ENCODE measurements at regions not wholly inside any gene's neighbourhood (a gene's known extent, or its start where the extent isn't known, plus 50 kb on each side); places are given as distances from the start of the nearest gene placed in this dataset.

GRCh38 chr5:143495821-143496275 is 92.4 kb upstream of the NR3C1 start:
- no peak for DNase-seq (ENCODE audit: insufficient read length, low spot score)
- TF ChIP-seq POLR2A (IDR thresholded peaks at IDR 0.05; ENCODE audit: low read depth, low read length): no peak
- FAIRE-seq: peak; percentile 82

- FAIRE-seq (no peak), DNase-seq (ENCODE audit: insufficient read length, low spot score) (no peak)
- TF ChIP-seq POLR2A (IDR thresholded peaks at IDR 0.05; ENCODE audit: low read depth, low read length): no peak
Observed at GRCh38 chr5:143495110-143495509, 91.6 kb upstream of the NR3C1 start.

DNA sequence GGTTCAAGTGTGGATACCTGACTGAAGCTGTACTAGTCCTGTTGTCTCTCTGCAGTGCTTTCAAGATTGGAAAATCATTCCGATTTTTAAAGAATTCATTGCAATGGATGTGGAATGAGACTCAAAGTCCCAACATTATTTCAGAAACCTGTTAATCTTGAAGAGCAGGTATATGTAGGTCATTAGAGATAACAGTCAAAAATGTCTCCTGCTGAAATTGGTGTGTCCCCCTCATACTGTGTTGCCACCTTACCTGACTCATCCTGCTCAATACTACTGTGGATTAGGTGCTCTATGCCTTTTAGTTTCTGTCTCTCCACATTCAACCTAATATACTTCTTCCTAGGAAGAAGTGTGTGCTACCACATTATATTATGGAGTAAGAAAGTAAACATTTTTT is 91.1 kb upstream of the NR3C1 start:
- DNase-seq (ENCODE audit: insufficient read length, low spot score): no peak
- no peak for TF ChIP-seq POLR2A (IDR thresholded peaks at IDR 0.05; ENCODE audit: low read depth, low read length)
- no peak for FAIRE-seq

GRCh38 chr5:143494162-143494561 is 90.7 kb upstream of the NR3C1 start:
- FAIRE-seq (peak; percentile 86), DNase-seq (ENCODE audit: insufficient read length, low spot score) (peak; percentile 15)
- TF ChIP-seq POLR2A (IDR thresholded peaks at IDR 0.05; ENCODE audit: low read depth, low read length): no peak

DNA sequence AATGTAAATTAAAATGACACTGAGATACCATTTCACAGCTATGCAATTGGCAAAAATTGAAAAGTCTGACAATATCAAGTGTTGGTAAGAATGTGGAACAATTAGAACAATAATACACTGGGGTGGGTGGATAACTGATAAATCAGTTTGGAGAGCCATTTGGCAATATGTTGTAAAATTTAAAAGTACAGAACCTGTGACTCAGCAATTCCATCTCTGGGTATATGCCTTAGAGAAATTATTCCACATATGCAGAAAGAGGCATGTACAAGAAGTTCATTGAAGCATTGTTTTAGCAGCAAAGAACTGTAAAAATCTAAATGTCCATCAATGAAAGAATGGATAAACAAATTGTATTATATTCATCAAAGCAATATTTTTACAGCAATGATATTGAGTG is 89.3 kb upstream of the NR3C1 start:
- DNase-seq (ENCODE audit: insufficient read length, low spot score) (no peak), FAIRE-seq (no peak)
- TF ChIP-seq POLR2A (IDR thresholded peaks at IDR 0.05; ENCODE audit: low read depth, low read length): no peak

- DNase-seq (ENCODE audit: insufficient read length, low spot score) (no peak), FAIRE-seq (no peak)
- TF ChIP-seq POLR2A (IDR thresholded peaks at IDR 0.05; ENCODE audit: low read depth, low read length): no peak
Observed at GRCh38 chr5:143491646-143492045, 88.2 kb upstream of the NR3C1 start.

DNA sequence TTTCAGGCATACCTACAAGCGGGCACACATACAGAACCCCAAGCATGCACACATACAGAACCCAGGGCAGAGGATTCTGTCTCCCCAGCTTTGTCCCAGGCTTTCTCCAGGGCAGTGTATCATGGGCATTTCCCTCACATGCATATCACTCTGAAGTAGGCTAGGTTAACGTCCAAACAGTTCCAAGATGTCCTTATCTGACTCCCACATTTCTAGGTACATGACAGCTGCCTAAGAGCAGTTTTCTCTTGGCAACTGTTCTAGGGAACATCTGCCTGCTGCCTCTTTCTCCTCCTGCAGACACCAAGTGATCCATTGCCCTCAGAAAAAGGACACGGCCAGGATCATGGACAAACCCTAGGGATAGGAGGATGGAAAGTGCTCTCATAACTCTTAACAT is 84.9 kb upstream of the NR3C1 start:
- FAIRE-seq (no peak), DNase-seq (ENCODE audit: insufficient read length, low spot score) (no peak)
- no peak for TF ChIP-seq POLR2A (IDR thresholded peaks at IDR 0.05; ENCODE audit: low read depth, low read length)

DNA sequence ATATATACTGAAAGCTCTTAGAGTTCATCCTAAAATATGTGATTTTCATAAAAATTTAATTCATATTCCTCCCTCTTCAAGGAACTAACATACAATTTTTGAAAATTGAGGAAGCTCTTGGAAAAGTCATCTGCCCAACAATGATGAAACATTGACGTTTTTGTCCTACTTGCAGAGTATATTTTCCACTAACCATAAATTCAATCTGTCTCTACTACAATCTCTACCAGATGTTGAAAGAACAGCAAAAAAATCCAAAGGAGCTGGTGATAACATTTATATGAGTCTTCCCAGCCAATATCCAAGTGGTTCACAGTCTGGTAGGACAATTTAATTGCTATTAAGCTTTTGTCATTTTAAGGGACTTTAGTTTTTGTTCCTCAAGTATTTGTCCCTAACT is 81.1 kb upstream of the NR3C1 start:
- FAIRE-seq (no peak), DNase-seq (ENCODE audit: insufficient read length, low spot score) (no peak)
- TF ChIP-seq POLR2A (IDR thresholded peaks at IDR 0.05; ENCODE audit: low read depth, low read length): no peak

DNA sequence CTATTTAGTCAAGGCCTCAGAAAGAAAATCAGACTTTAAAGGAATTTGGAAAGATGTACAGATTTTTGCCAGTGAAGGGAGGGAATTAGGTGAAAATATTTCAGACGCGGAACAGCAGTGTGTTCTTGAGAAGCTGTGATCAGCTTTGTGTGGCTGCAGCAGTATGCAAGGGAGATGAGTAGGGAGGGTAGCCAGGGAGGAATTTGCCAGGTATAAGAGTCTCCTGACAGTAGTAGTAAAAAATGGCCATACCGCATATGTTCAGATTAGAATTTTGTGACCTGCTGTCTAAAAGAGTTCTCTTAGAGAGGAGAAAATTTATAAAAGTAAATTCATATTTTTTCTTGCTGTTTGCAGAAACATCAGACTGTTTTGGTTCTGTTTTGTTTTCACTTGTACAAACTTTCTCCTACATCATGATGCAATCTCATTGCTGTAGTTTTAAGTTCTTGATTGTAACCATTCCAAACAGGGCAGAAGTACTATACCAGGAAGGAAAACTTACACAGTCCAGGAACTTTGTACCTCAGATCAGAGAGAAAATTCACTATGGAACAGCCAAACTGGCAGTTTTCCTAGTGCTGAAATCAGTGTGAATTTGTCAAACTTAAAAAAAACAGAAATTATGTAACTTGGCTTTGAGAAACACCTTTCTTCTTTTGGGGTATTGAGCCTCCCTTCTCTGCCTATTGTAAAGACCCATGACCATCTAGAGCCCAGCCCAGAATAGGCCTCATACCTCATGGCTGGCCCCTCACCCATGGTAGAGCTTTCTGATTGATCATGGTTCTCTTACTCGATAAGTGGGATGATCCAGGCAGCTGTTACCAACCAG is 78.4 kb upstream of the NR3C1 start:
- FAIRE-seq: no peak

GRCh38 chr5:143480001-143480400 is 76.5 kb upstream of the NR3C1 start:
- TF ChIP-seq POLR2A (IDR thresholded peaks at IDR 0.05; ENCODE audit: low read depth, low read length): no peak
- no peak for FAIRE-seq

More for the DNA sequence above, 78.4 kb upstream of the NR3C1 start:
- DNase-seq (ENCODE audit: insufficient read length, low spot score): no peak
- TF ChIP-seq POLR2A (IDR thresholded peaks at IDR 0.05; ENCODE audit: low read depth, low read length): no peak

GRCh38 chr5:143479394-143479793 is 75.9 kb upstream of the NR3C1 start:
- DNase-seq (ENCODE audit: insufficient read length, low spot score): no peak
- no peak for FAIRE-seq
- no peak for TF ChIP-seq POLR2A (IDR thresholded peaks at IDR 0.05; ENCODE audit: low read depth, low read length)

More at GRCh38 chr5:143480001-143480400, 76.5 kb upstream of the NR3C1 start:
- DNase-seq (ENCODE audit: insufficient read length, low spot score): no peak

DNA sequence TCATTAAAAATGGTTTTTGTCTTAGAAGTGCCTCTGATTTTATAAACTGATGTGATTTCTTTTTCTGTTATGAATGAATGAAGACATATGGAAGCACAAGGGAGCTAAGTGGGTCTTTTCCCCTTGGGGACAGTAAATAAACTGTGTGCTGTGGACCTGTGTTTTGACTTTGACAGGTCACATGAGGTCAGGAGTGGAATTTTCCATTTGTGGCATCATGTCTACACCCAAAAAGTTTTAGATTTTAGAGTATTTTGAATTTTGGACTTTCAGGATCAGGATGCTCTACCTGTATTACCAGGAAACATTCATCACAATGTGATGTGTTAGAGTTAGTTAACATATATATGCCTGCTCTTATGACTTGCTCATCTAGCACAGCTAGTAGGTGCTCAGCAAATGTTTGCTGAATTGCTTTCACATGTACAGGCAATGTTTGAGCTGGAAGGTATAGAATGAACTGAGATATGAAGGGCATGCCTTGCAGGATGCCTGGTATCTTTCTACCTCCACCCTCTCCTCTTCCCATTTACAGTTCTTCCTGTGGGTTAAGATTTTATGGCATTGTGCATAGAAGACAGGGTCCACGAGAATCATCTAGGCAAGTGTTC is 73.2 kb upstream of the NR3C1 start:
- DNase-seq (ENCODE audit: insufficient read length, low spot score) (no peak), FAIRE-seq (no peak)
- no peak for TF ChIP-seq POLR2A (IDR thresholded peaks at IDR 0.05; ENCODE audit: low read depth, low read length)

DNA sequence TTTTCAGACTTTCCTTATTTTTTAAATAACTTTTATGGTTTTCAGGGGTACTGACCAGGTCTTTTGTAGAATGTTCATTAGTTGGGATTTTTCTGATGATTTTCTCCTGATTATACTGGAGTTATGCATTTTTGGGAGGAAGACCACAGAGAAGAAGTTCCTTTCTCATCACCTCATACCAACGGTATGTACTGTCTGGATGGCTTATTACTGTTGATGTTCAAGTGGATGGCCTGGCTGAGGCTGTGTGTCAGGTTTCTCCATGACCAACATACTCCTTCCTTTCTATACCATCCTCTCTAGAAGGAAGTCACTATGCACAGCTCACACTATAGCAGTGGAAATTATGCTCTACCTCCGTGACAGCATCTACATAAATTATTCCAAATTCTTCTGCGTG is 71.1 kb upstream of the NR3C1 start:
- no peak for TF ChIP-seq POLR2A (IDR thresholded peaks at IDR 0.05; ENCODE audit: low read depth, low read length)
- FAIRE-seq: no peak
- no peak for DNase-seq (ENCODE audit: insufficient read length, low spot score)

DNA sequence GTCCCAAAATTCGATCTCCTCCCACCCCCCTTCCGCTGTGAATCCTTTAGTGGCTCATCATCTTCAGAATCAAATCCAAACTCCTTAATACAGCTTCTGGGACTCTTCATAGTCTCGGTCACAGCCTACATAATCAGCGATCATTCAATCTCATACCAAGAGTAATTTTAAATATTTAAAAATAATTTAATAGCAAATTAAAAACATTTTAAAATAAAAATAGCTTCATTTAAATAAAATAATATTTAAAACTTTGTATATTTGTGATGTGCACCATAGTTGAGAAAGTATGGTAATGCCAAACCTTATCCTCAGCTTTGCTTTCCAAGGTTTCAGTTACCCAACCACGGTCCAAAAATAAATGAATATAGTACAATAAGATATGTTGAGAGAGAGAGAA is 70.0 kb upstream of the NR3C1 start:
- DNase-seq (ENCODE audit: insufficient read length, low spot score): no peak
- no peak for FAIRE-seq
- TF ChIP-seq POLR2A (IDR thresholded peaks at IDR 0.05; ENCODE audit: low read depth, low read length): no peak

DNA sequence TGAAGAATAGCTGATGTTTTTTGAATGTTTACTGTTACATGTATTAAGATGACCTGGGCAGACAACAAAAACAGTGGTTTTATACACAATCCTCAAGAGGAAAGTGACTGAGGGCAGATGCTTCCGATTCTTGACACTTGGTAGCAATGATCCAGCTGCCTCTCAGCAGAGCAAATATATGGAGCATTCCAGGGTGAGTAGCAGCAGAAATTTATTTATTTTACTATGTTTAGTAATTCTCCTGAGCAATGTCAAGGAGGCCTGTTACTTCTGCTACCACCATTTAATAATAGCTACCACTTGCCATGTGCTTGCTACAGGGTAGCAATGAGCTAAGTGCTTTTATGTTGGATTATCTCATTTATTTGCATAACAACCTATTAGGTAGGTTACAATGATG is 69.1 kb upstream of the NR3C1 start:
- DNase-seq (ENCODE audit: insufficient read length, low spot score) (no peak), FAIRE-seq (no peak)
- TF ChIP-seq POLR2A (IDR thresholded peaks at IDR 0.05; ENCODE audit: low read depth, low read length): no peak
